ENCODE measurements at regions not wholly inside any gene's neighbourhood (a gene's known extent, or its start where the extent isn't known, plus 50 kb on each side); places are given as distances from the start of the nearest gene placed in this dataset.
A peak's percentile ranks its signal among the peaks of the same experiment; 100 is the strongest.

DNA sequence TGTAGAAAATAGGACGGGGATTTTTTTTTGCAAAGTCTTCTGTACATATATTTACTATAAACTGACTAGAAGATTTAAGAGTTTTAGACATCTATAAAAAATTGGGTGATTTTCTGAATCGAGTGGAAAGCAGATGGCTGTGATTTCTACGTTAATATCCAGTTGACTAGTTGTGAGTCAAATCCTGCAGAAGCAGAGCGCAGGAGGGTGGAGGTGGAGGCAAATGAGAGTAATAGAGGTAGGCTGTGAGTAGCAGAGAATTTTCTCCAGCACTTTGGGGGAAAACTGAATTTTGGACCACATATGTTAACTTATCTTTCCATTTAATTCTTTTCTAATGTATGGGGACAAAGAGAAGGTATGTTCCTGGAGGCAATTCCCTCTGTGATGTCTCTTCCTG is 82.1 kb upstream of the SOX3 start:
- TF ChIP-seq, protein P1, sequence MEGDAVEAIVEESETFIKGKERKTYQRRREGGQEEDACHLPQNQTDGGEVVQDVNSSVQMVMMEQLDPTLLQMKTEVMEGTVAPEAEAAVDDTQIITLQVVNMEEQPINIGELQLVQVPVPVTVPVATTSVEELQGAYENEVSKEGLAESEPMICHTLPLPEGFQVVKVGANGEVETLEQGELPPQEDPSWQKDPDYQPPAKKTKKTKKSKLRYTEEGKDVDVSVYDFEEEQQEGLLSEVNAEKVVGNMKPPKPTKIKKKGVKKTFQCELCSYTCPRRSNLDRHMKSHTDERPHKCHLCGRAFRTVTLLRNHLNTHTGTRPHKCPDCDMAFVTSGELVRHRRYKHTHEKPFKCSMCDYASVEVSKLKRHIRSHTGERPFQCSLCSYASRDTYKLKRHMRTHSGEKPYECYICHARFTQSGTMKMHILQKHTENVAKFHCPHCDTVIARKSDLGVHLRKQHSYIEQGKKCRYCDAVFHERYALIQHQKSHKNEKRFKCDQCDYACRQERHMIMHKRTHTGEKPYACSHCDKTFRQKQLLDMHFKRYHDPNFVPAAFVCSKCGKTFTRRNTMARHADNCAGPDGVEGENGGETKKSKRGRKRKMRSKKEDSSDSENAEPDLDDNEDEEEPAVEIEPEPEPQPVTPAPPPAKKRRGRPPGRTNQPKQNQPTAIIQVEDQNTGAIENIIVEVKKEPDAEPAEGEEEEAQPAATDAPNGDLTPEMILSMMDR (IDR thresholded peaks at IDR 0.05) = no peak
- H3K27ac ChIP-seq = no peak overlapping the region
- WGBS, 3 donors = 64 to 73% (median 69%) methylated on average over 4 of the region's 4 CpGs
- intact Hi-C loops (cut with DNase I) = no loop called here
- ATAC-seq (no peak), DNase-seq (no peak)
- H3K4me1 ChIP-seq = no peaks in the 10 kb centered on the region
- H3K36me3 ChIP-seq (ENCODE audit: insufficient read depth in 1 of 2, low read depth in 1 of 2) = no peaks in the 10 kb centered on the region
- H3K9me3 ChIP-seq = no peaks in the 10 kb centered on the region
- no peaks in the 10 kb centered on the region for H3K27me3 ChIP-seq (ENCODE audit: insufficient read depth in 3 of 3, low read length in 2 of 3)
- no peak overlapping the region for H3K4me3 ChIP-seq

DNA sequence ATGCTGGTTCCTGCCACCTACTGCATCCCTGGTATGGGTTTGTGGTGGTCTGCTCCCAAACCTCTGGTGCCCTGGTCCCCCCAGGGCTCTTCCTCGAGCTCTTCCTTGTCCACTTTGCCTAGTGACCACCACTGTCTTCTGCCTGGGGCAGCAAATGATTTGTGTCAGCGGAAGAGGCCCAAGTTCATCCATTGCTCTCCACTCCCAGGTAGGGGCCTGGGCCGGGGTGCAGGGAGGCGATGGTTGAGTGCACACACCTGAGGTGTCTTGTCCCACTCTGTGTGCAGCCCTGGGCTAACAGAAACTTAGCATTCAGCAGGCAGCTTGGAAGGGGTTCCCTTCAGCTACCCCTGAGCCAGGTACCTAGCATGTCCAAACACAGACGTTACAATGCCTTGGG is 75.6 kb upstream of the SOX3 start:
- WGBS, 3 donors = 52 to 70% (median 60%) methylated on average over 4 to 5 of the region's 5 CpGs
- Histone ChIP-seq H3K4me3 (no peak overlapping the region), H3K9me3 (no peaks in the 10 kb centered on the region), H3K27ac (no peak overlapping the region), H3K36me3 (ENCODE audit: insufficient read depth in 1 of 2, low read depth in 1 of 2) (no peaks in the 10 kb centered on the region), H3K4me1 (no peaks in the 10 kb centered on the region), H3K27me3 (ENCODE audit: insufficient read depth in 3 of 3, low read length in 2 of 3) (no peaks in the 10 kb centered on the region)
- ATAC-seq (no peak), DNase-seq (no peak)
- TF ChIP-seq, protein P1 (IDR thresholded peaks at IDR 0.05) = no peak
- intact Hi-C loops (cut with DNase I) = no loop called here

DNA sequence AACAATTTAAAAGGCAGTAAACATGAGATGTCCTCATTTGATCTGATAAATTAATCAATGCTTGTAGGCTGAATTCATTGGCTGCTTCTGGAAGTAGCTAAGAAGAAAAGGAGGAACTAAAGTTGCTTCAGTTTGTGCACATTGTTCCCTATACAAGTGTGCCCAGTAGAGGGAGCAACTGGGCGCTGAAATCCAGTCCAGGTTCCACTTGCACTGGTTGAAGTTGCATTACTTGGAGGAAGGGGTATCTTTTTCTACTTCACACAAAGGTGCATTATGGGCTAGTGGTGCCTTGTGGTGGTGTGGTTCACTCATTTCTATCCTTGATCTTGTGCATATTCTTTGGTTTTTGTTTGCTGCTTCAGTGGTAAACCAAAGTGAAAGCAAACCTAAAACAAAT is 67.9 kb upstream of the SOX3 start:
- 0 to 4% (median 4%) methylated on average over 1 of the region's 1 CpG for WGBS, 3 donors
- Histone ChIP-seq H3K36me3 (ENCODE audit: insufficient read depth in 1 of 2, low read depth in 1 of 2) (no peaks in the 10 kb centered on the region), H3K9me3 (no peaks in the 10 kb centered on the region), H3K27me3 (ENCODE audit: insufficient read depth in 3 of 3, low read length in 2 of 3) (peaks cover 0 to 4% (median 0%) of the 10 kb centered on the region in 3 donors), H3K4me3 (no peak overlapping the region), H3K27ac (no peak overlapping the region), H3K4me1 (no peaks in the 10 kb centered on the region)
- ATAC-seq (no peak), DNase-seq (no peak)
- intact Hi-C loops (cut with DNase I) = loop anchor here in 1 of 2 donors (10.0 kb wide), 1 partner anchor 162 kb away; no protein-coding TSS in a partner anchor
- TF ChIP-seq, protein P1 (IDR thresholded peaks at IDR 0.05) = peak; percentile 42

DNA sequence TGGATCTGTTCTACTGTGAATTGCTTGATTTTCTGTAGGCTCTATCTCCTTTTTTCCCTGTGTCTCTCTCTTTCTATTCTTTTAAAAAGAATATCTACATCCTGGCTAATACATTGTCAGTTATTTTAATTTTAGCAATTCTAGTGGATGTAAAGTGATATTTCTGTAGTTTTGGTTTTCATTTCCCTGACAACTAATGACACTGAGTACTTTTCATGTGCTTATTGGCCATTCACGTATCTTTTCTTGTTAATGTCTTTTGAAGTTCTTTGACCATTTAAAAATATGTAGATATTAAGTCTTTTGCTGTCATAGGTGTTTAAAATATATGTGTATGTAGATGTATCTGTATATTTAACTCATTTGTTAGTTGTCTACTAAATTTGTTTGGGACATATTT is 59.0 kb upstream of the SOX3 start:
- H3K27me3 ChIP-seq (ENCODE audit: insufficient read depth in 3 of 3, low read length in 2 of 3) = no peaks in the 10 kb centered on the region
- intact Hi-C loops (cut with DNase I) = no loop called here

More for the DNA sequence above, 59.0 kb upstream of the SOX3 start:
- Histone ChIP-seq H3K4me3 (no peak overlapping the region), H3K27ac (no peak overlapping the region), H3K4me1 (no peaks in the 10 kb centered on the region), H3K36me3 (ENCODE audit: insufficient read depth in 1 of 2, low read depth in 1 of 2) (no peaks in the 10 kb centered on the region), H3K9me3 (peaks cover 7% of the 10 kb centered on the region)
- ATAC-seq = no peak
- WGBS, 3 donors = 48 to 71% (median 63%) methylated on average over 1 of the region's 1 CpG
- DNase-seq = no peak
- TF ChIP-seq, protein P1 (IDR thresholded peaks at IDR 0.05) = no peak
